PC-3 (cell line): ENCODE measurements at regions not wholly inside any gene's neighbourhood (a gene's known extent, or its start where the extent isn't known, plus 50 kb on each side); places are given as distances from the start of the nearest gene placed in this dataset.

Source experiments
- ATAC-seq: fragments of 200-7000 bp; cut with Tn5 transposase; 2 replicates; pipeline ENCODE4 v1.9.1; 2020; ENCODE audit warnings: mild to moderate bottlenecking, moderate library complexity
- BruUV-seq: library from RNA; stranded (reverse); fragments of 400-500 nt; replicated peaks from 2 replicates; lab custom pipeline; 2021; lab: Mats Ljungman, UMichigan
- CTCF ChIA-PET: fragments of 300-600 bp; sonication (Branson Sonifier 250); formaldehyde crosslinking; loops from one replicate; lab custom pipeline; 2022; ENCODE audit warnings: antibody characterized with exemption; lab: Charles Lee
- POLR2A ChIA-PET: fragments of 300-600 bp; sonication (Branson Sonifier 250); formaldehyde crosslinking; loops from one replicate; lab custom pipeline; 2022; ENCODE audit warnings: antibody characterized with exemption; ENCODE audit not compliant: unreplicated experiment; lab: Charles Lee
- DNase-seq: peaks from one replicate; pipeline ENCODE4 v3.0.0-alpha.2; 2015
- H2AFZ ChIP-seq: fragments of 300-600 bp; sonication (generic); 2 replicates; pipeline ENCODE4 v1.6.0; 2016; ENCODE audit warnings: antibody characterized with exemption, low read length
- H3F3A ChIP-seq: fragments of 300-600 bp; sonication (generic); one replicate; pipeline ENCODE4 v1.6.0; 2017; ENCODE audit warnings: antibody characterized with exemption, low read length, control low read depth, mild to moderate bottlenecking; ENCODE audit not compliant: unreplicated experiment
- H3K27ac ChIP-seq: fragments of 300-600 bp; sonication (generic); 2 replicates; pipeline ENCODE4 v1.5.1; 2016; ENCODE audit warnings: mild to moderate bottlenecking, low read length
- H3K27me3 ChIP-seq: fragments of 300-600 bp; sonication (generic); 2 replicates; pipeline ENCODE4 v1.6.1; 2016; ENCODE audit warnings: low read length, mixed read lengths
- H3K36me3 ChIP-seq: fragments of 300-600 bp; sonication (generic); 2 replicates; pipeline ENCODE4 v1.6.1; 2016; ENCODE audit warnings: low read depth, mixed run types, low read length, mixed read lengths
- H3K4me1 ChIP-seq: fragments of 300-600 bp; sonication (generic); 2 replicates; pipeline ENCODE4 v1.5.1; 2016; ENCODE audit warnings: low read length; ENCODE audit not compliant: insufficient read depth
- H3K4me2 ChIP-seq: fragments of 300-600 bp; sonication (generic); 2 replicates; pipeline ENCODE4 v1.6.0; 2016; ENCODE audit warnings: low read length
- H3K4me3 ChIP-seq: fragments of 300-600 bp; sonication (generic); 2 replicates; pipeline ENCODE4 v1.5.1; 2016; ENCODE audit warnings: mild to moderate bottlenecking, low read length, mixed read lengths
- H3K79me2 ChIP-seq: fragments of 300-600 bp; sonication (generic); 2 replicates; pipeline ENCODE4 v1.6.1; 2017; ENCODE audit warnings: low read length, mixed read lengths
- H3K9ac ChIP-seq: fragments of 300-600 bp; sonication (generic); 2 replicates; pipeline ENCODE4 v1.6.0; 2016; ENCODE audit warnings: mild to moderate bottlenecking, low read length
- H3K9me2 ChIP-seq: fragments of 300-600 bp; sonication (generic); replicated peaks from 2 replicates; pipeline ENCODE4 v1.6.1; 2016; ENCODE audit warnings: mixed run types, low read length, mixed read lengths
- H3K9me3 ChIP-seq: fragments of 300-600 bp; sonication (generic); 2 replicates; pipeline ENCODE4 v1.6.1; 2016; ENCODE audit warnings: low read length, mixed read lengths
- H4K20me1 ChIP-seq: fragments of 300-600 bp; sonication (generic); 2 replicates; pipeline ENCODE4 v1.6.1; 2016; ENCODE audit warnings: low read length, mixed read lengths
- CTCF ChIP-seq: fragments of 300-600 bp; sonication (generic); conservative IDR thresholded peaks from 2 replicates; pipeline ENCODE4 v1.5.1; 2017; ENCODE audit warnings: antibody characterized with exemption, low read depth, mild to moderate bottlenecking, low read length
- EZH2 ChIP-seq: fragments of 300-600 bp; sonication (generic); IDR thresholded peaks from one replicate; pipeline ENCODE4 v1.6.1; 2017; ENCODE audit warnings: antibody characterized with exemption, mild to moderate bottlenecking, low read length; ENCODE audit not compliant: unreplicated experiment
- EZH2phosphoT487 ChIP-seq: fragments of 300-600 bp; sonication (generic); IDR thresholded peaks from 2 replicates; pipeline ENCODE4 v1.6.1; 2018; ENCODE audit warnings: mild to moderate bottlenecking, antibody characterized with exemption, low read length, borderline replicate concordance
- intact Hi-C: fragments of 100-400 bp; cut with micrococcal nuclease; formaldehyde crosslinking; loops from 2 replicates; pipeline ENCODE4 v1.9.0; 2023

GRCh38 chr3:59335338-59335737 lies 285.5 kb upstream of the CFAP20DC start:
- Histone ChIP-seq H3K27ac (no peak overlapping the region), H3K27me3 (no peaks in the 10 kb centered on the region), H3K4me1 (no peaks in the 10 kb centered on the region), H3K9ac (no peak overlapping the region), H3K9me2 (no peaks in the 10 kb centered on the region), H3K4me2 (no peak overlapping the region), H3F3A (no peaks in the 10 kb centered on the region), H2AFZ (no peak overlapping the region), H3K79me2 (no peaks in the 10 kb centered on the region), H3K36me3 (no peaks in the 10 kb centered on the region), H3K9me3 (no peaks in the 10 kb centered on the region), H3K4me3 (no peak overlapping the region), H4K20me1 (no peaks in the 10 kb centered on the region)
- ChIA-PET POLR2A (no interaction called here), CTCF (no interaction called here)
- intact Hi-C loops: no loop called here
- no TSS peak for BruUV-seq
- DNase-seq (no peak), ATAC-seq (no peak)
- TF ChIP-seq EZH2phosphoT487 (no peak), CTCF (no peak), EZH2 (no peak)

GRCh38 chr3:59334585-59334984 lies 284.8 kb upstream of the CFAP20DC start:
- Histone ChIP-seq H3K36me3 (no peaks in the 10 kb centered on the region), H3K9me2 (no peaks in the 10 kb centered on the region), H3K9me3 (no peaks in the 10 kb centered on the region), H3K4me2 (no peak overlapping the region), H3K27me3 (no peaks in the 10 kb centered on the region), H3K4me1 (no peaks in the 10 kb centered on the region), H3K27ac (no peak overlapping the region), H2AFZ (no peak overlapping the region), H4K20me1 (no peaks in the 10 kb centered on the region), H3K9ac (no peak overlapping the region), H3K4me3 (no peak overlapping the region), H3F3A (no peaks in the 10 kb centered on the region), H3K79me2 (no peaks in the 10 kb centered on the region)
- ChIA-PET POLR2A (no interaction called here), CTCF (no interaction called here)
- no peak for ATAC-seq
- DNase-seq: no peak
- intact Hi-C loops: no loop called here
- TF ChIP-seq EZH2phosphoT487 (no peak), EZH2 (no peak), CTCF (no peak)
- BruUV-seq: no TSS peak

- intact Hi-C loops: no loop called here
- Histone ChIP-seq H3K79me2 (no peaks in the 10 kb centered on the region), H3K36me3 (no peaks in the 10 kb centered on the region), H2AFZ (no peak overlapping the region), H4K20me1 (no peaks in the 10 kb centered on the region), H3K9me2 (no peaks in the 10 kb centered on the region), H3K9me3 (no peaks in the 10 kb centered on the region), H3K27ac (no peak overlapping the region), H3K4me1 (no peaks in the 10 kb centered on the region), H3F3A (no peaks in the 10 kb centered on the region), H3K4me2 (no peak overlapping the region), H3K9ac (no peak overlapping the region), H3K27me3 (no peaks in the 10 kb centered on the region), H3K4me3 (no peak overlapping the region)
- ATAC-seq: no peak
- BruUV-seq: no TSS peak
- CTCF ChIA-PET: no interaction called here
- TF ChIP-seq CTCF (no peak), EZH2phosphoT487 (no peak), EZH2 (no peak)
- POLR2A ChIA-PET: no interaction called here
- peak; percentile 18 for DNase-seq
Measured at GRCh38 chr3:59327376-59327808, 277.6 kb upstream of the CFAP20DC start.
